ENCODE measurements at regions not wholly inside any gene's neighbourhood (a gene's known extent, or its start where the extent isn't known, plus 50 kb on each side); places are given as distances from the start of the nearest gene placed in this dataset.

- H2AFZ ChIP-seq = no peak overlapping the region
- no peak for DNase-seq (ENCODE audit: low spot score)
- no peaks in the 10 kb centered on the region for H3K9me3 ChIP-seq (ENCODE audit: low read depth)
- H3K27me3 ChIP-seq = no peaks in the 10 kb centered on the region
- TF ChIP-seq EZH2phosphoT487 (IDR thresholded peaks at IDR 0.05; ENCODE audit: low read depth, severe bottlenecking, unreplicated experiment) = no peak
- TF ChIP-seq, protein P1, sequence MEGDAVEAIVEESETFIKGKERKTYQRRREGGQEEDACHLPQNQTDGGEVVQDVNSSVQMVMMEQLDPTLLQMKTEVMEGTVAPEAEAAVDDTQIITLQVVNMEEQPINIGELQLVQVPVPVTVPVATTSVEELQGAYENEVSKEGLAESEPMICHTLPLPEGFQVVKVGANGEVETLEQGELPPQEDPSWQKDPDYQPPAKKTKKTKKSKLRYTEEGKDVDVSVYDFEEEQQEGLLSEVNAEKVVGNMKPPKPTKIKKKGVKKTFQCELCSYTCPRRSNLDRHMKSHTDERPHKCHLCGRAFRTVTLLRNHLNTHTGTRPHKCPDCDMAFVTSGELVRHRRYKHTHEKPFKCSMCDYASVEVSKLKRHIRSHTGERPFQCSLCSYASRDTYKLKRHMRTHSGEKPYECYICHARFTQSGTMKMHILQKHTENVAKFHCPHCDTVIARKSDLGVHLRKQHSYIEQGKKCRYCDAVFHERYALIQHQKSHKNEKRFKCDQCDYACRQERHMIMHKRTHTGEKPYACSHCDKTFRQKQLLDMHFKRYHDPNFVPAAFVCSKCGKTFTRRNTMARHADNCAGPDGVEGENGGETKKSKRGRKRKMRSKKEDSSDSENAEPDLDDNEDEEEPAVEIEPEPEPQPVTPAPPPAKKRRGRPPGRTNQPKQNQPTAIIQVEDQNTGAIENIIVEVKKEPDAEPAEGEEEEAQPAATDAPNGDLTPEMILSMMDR (IDR thresholded peaks at IDR 0.05; ENCODE audit: poor library complexity) = no peak
- no peak for TF ChIP-seq EZH2 (IDR thresholded peaks at IDR 0.05; ENCODE audit: borderline replicate concordance)
- H4K20me1 ChIP-seq (ENCODE audit: insufficient read depth, poor library complexity, severe bottlenecking) = no peaks in the 10 kb centered on the region
- no peak overlapping the region for H3K27ac ChIP-seq
- no peak overlapping the region for H3K4me3 ChIP-seq
- no peaks in the 10 kb centered on the region for H3K36me3 ChIP-seq (replicated peaks; ENCODE audit: insufficient read depth, low read depth)
- no peaks in the 10 kb centered on the region for H3K4me1 ChIP-seq (ENCODE audit: insufficient read depth)
- 95% methylated on average over 11 of the region's 11 CpGs for WGBS (ENCODE audit: low lambda C conversion rate, missing lambda C conversion rate)
- no peaks in the 10 kb centered on the region for H3K9me2 ChIP-seq (replicated peaks; ENCODE audit: insufficient read depth)
- H3K79me2 ChIP-seq = no peaks in the 10 kb centered on the region
- no peak overlapping the region for H3K4me2 ChIP-seq
Measured at GRCh38 chr18:30361864-30362540, 680.5 kb downstream of the DSC3 start.

DNA sequence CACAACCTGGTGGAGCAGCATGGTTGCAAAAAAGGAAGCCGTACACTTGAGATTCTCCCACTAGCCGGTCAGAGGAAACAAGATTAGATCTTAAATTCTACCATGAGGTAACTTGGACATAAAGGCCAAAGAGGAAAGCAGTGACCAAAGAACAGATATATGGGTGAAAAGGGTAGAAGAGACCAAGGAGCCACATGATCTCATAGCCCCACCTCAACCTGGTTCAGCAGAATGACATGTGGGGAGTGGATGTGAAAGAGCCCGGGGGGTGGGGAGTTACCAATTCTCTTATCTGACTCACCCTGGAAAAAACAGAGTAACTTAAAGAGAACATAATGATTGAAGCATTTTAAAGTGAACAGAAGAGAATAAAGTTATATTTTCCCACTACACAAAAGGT lies 683.0 kb downstream of the DSC3 start:
- DNase-seq (ENCODE audit: low spot score) = no peak
- Histone ChIP-seq H3K4me3 (no peak overlapping the region), H3K4me2 (no peak overlapping the region), H4K20me1 (ENCODE audit: insufficient read depth, poor library complexity, severe bottlenecking) (no peaks in the 10 kb centered on the region), H3K79me2 (no peaks in the 10 kb centered on the region), H3K27ac (no peak overlapping the region), H3K27me3 (no peaks in the 10 kb centered on the region), H3K36me3 (replicated peaks; ENCODE audit: insufficient read depth, low read depth) (no peaks in the 10 kb centered on the region), H3K9me2 (replicated peaks; ENCODE audit: insufficient read depth) (no peaks in the 10 kb centered on the region), H2AFZ (no peak overlapping the region), H3K4me1 (ENCODE audit: insufficient read depth) (no peaks in the 10 kb centered on the region), H3K9me3 (ENCODE audit: low read depth) (no peaks in the 10 kb centered on the region)
- TF ChIP-seq, protein P1 (IDR thresholded peaks at IDR 0.05; ENCODE audit: poor library complexity) = no peak
- TF ChIP-seq EZH2 (IDR thresholded peaks at IDR 0.05; ENCODE audit: borderline replicate concordance) (no peak), EZH2phosphoT487 (IDR thresholded peaks at IDR 0.05; ENCODE audit: low read depth, severe bottlenecking, unreplicated experiment) (no peak)
- 84% methylated on average over 3 of the region's 3 CpGs for whole genome bisulfite sequencing (ENCODE audit: low lambda C conversion rate, missing lambda C conversion rate)

DNA sequence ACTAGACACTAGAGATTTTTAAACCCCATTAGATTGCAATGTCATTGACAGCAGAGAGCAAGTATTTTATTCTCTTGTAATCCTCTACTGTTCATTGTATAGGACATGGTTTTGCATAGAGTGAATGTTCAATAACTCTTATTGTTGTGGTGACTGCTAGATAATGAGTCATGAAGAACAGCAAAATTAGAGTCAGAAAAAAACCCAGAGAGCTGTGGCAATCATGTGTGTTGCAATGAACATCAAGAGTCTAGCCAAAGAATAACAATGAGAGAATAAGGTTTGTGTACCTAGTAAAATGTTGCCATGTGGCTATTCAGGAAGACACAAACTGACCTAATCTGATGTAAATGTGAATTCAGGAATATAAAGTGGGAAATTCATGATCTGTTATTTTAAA lies 684.0 kb downstream of the DSC3 start:
- H2AFZ ChIP-seq = no peak overlapping the region
- no peaks in the 10 kb centered on the region for H3K9me2 ChIP-seq (replicated peaks; ENCODE audit: insufficient read depth)
- no peaks in the 10 kb centered on the region for H3K9me3 ChIP-seq (ENCODE audit: low read depth)
- H3K4me2 ChIP-seq = no peak overlapping the region
- no peaks in the 10 kb centered on the region for H3K79me2 ChIP-seq
- H3K4me1 ChIP-seq (ENCODE audit: insufficient read depth) = no peaks in the 10 kb centered on the region
- TF ChIP-seq, protein P1 (IDR thresholded peaks at IDR 0.05; ENCODE audit: poor library complexity) = no peak
- TF ChIP-seq EZH2phosphoT487 (IDR thresholded peaks at IDR 0.05; ENCODE audit: low read depth, severe bottlenecking, unreplicated experiment) (no peak), EZH2 (IDR thresholded peaks at IDR 0.05; ENCODE audit: borderline replicate concordance) (no peak)
- H3K27ac ChIP-seq = no peak overlapping the region
- H3K4me3 ChIP-seq = no peak overlapping the region
- H3K36me3 ChIP-seq (replicated peaks; ENCODE audit: insufficient read depth, low read depth) = no peaks in the 10 kb centered on the region
- no peaks in the 10 kb centered on the region for H3K27me3 ChIP-seq
- no peak for DNase-seq (ENCODE audit: low spot score)
- H4K20me1 ChIP-seq (ENCODE audit: insufficient read depth, poor library complexity, severe bottlenecking) = no peaks in the 10 kb centered on the region

All from hepatocyte (in vitro differentiated cells).